CD14-positive monocyte (primary cell): ENCODE measurements at regions not wholly inside any gene's neighbourhood (a gene's known extent, or its start where the extent isn't known, plus 50 kb on each side); places are given as distances from the start of the nearest gene placed in this dataset.
A peak's percentile ranks its signal among the peaks of the same experiment; 100 is the strongest.

Source experiments
- DNase-seq, 3 donors: peaks; one replicate each; pipeline ENCODE4 v3.0.0-alpha.2; 2011 to 2022
- H2AFZ ChIP-seq: 2 replicates; pipeline ENCODE4 v1.6.0; 2012; ENCODE audit warnings: mild to moderate bottlenecking, low read depth, low read length, inconsistent platforms; ENCODE audit not compliant: insufficient read depth, poor library complexity, severe bottlenecking
- H3K27ac ChIP-seq, 2 donors: 1 replicate in 1 of 2; 2 replicates in 1 of 2; pipeline ENCODE4 v1.5.1; 2012 to 2013; ENCODE audit warnings: low read length in 2 of 2, control low read depth in 1 of 2, inconsistent platforms in 1 of 2, low read depth in 1 of 2, mild to moderate bottlenecking in 1 of 2
- H3K27me3 ChIP-seq, 2 donors: one replicate each; pipeline versions ENCODE4 v1.6.0 to v1.6.1; 2011 to 2013; ENCODE audit warnings: low read length in 2 of 2; ENCODE audit not compliant: control insufficient read depth in 2 of 2, insufficient read depth in 2 of 2
- H3K36me3 ChIP-seq, 2 donors: replicated peaks in 1 of 2; 1 replicate in 1 of 2; 2 replicates in 1 of 2; pipeline versions ENCODE4 v1.5.1 to v1.6.1; 2012 to 2013; ENCODE audit warnings: low read length in 2 of 2, control low read depth in 1 of 2, inconsistent platforms in 1 of 2, mild to moderate bottlenecking in 1 of 2; ENCODE audit not compliant: insufficient read depth in 2 of 2, control insufficient read depth in 1 of 2
- H3K4me1 ChIP-seq, 2 donors: 1 replicate in 1 of 2; 2 replicates in 1 of 2; pipeline versions ENCODE4 v1.5.1 to v1.6.1; 2012 to 2013; ENCODE audit warnings: low read length in 2 of 2, control low read depth in 1 of 2, inconsistent platforms in 1 of 2, mild to moderate bottlenecking in 1 of 2, moderate library complexity in 1 of 2; ENCODE audit not compliant: insufficient read depth in 2 of 2, control insufficient read depth in 1 of 2
- H3K4me2 ChIP-seq: replicated peaks from 2 replicates; pipeline ENCODE3; 2012; ENCODE audit warnings: low read length, moderate library complexity, mild to moderate bottlenecking; ENCODE audit not compliant: poor library complexity, severe bottlenecking; ENCODE audit errors: extremely low read depth
- H3K4me3 ChIP-seq, 3 experiments: fragments of 200-600 bp in 1 of 3; sonication (generic) in 1 of 3; replicated peaks in 1 of 3; 1 replicate in 2 of 3; 2 replicates in 1 of 3; pipeline ENCODE4 v1.5.1; 2011 to 2013; ENCODE audit warnings: low read length in 3 of 3, mild to moderate bottlenecking in 3 of 3, control low read depth in 2 of 3, low read depth in 2 of 3, inconsistent platforms in 1 of 3, moderate library complexity in 1 of 3
- H3K79me2 ChIP-seq: 2 replicates; pipeline ENCODE4 v1.6.0; 2012; ENCODE audit warnings: mild to moderate bottlenecking, control low read depth, inconsistent platforms, low read length, moderate library complexity; ENCODE audit not compliant: insufficient read depth
- H3K9ac ChIP-seq: 2 replicates; pipeline ENCODE4 v1.6.0; 2017; ENCODE audit warnings: low read length, mild to moderate bottlenecking; ENCODE audit not compliant: insufficient read depth, poor library complexity, severe bottlenecking
- H3K9me3 ChIP-seq, 2 donors: replicated peaks in 1 of 2; 1 replicate in 1 of 2; 2 replicates in 1 of 2; pipeline versions ENCODE4 v1.5.1 to v1.6.1; 2012 to 2013; ENCODE audit warnings: low read length in 2 of 2, control low read depth in 1 of 2; ENCODE audit not compliant: control insufficient read depth in 1 of 2, insufficient read depth in 1 of 2
- H4K20me1 ChIP-seq: 2 replicates; pipeline ENCODE4 v1.6.0; 2012; ENCODE audit warnings: mild to moderate bottlenecking, low read length, control low read depth, moderate library complexity; ENCODE audit not compliant: insufficient read depth
- H3K27ac Mint-ChIP-seq, 7 donors: one replicate each; pipeline ENCODE4 v1.8.0; 2020; ENCODE audit warnings: mild to moderate bottlenecking in 7 of 7, mixed read lengths in 7 of 7, moderate library complexity in 6 of 7, inconsistent platforms in 2 of 7
- H3K27me3 Mint-ChIP-seq, 3 donors: one replicate each; pipeline ENCODE4 v1.8.0; 2021 to 2022; ENCODE audit warnings: low read depth in 3 of 3, mild to moderate bottlenecking in 3 of 3, mixed read lengths in 3 of 3, moderate library complexity in 3 of 3, inconsistent platforms in 1 of 3
- H3K36me3 Mint-ChIP-seq, 2 donors: one replicate each; pipeline ENCODE4 v1.8.0; 2020; ENCODE audit warnings: mixed read lengths in 2 of 2, inconsistent platforms in 1 of 2, mild to moderate bottlenecking in 1 of 2
- H3K4me1 Mint-ChIP-seq: one replicate; pipeline ENCODE4 v1.8.0; 2020; ENCODE audit warnings: mild to moderate bottlenecking, mixed read lengths
- H3K4me3 Mint-ChIP-seq, 2 donors: one replicate each; pipeline ENCODE4 v1.8.0; 2020; ENCODE audit warnings: mild to moderate bottlenecking in 2 of 2, mixed read lengths in 2 of 2, moderate library complexity in 1 of 2
- H3K9me3 Mint-ChIP-seq, 7 donors: one replicate each; pipeline ENCODE4 v1.8.0; 2020 to 2022; ENCODE audit warnings: mixed read lengths in 7 of 7, mild to moderate bottlenecking in 6 of 7, moderate library complexity in 6 of 7, inconsistent platforms in 2 of 7
- CTCF ChIP-seq: fragments of 200-600 bp; IDR thresholded peaks from one replicate; pipeline ENCODE4 v1.8.0; 2022; ENCODE audit warnings: antibody characterized with exemption, mild to moderate bottlenecking
- WGBS: methylation state at CpG from one replicate; pipeline ENCODE4 v1.1.5; 2013; ENCODE audit warnings: missing lambda C conversion rate; ENCODE audit not compliant: insufficient coverage; 5-methylcytosine and 5-hydroxymethylcytosine counted together
- intact Hi-C, 2 donors: fragments of 100-400 bp; cut with micrococcal nuclease; formaldehyde crosslinking; loops; one replicate each; pipeline versions ENCODE4 v1.15.0 to v1.15.1; 2023

- no peaks in the 10 kb centered on the region for H3K36me3 Mint-ChIP-seq
- no peaks in the 10 kb centered on the region for H4K20me1 ChIP-seq
- intact Hi-C loops: loop anchor here in 1 of 2 donors (5.0 kb wide), 1 partner anchor 177 kb away; no protein-coding TSS in a partner anchor
- peaks cover 11 to 19% (median 16%) of the 10 kb centered on the region in 3 donors for H3K27me3 Mint-ChIP-seq
- no peaks in the 10 kb centered on the region for H3K79me2 ChIP-seq
- H3K27ac ChIP-seq: no peak overlapping the region
- H3K4me2 ChIP-seq: no peak overlapping the region
- H3K4me1 ChIP-seq: no peaks in the 10 kb centered on the region
- no peaks in the 10 kb centered on the region for H3K9me3 ChIP-seq
- H3K36me3 ChIP-seq: no peaks in the 10 kb centered on the region
- 82% methylated on average over 3 of the region's 7 CpGs for WGBS
- no peaks in the 10 kb centered on the region for H3K4me1 Mint-ChIP-seq
- no peak for DNase-seq
- no peak overlapping the region for H3K4me3 Mint-ChIP-seq
- H3K9ac ChIP-seq: no peak overlapping the region
- peaks cover 0 to 4% (median 0%) of the 10 kb centered on the region in 7 donors for H3K9me3 Mint-ChIP-seq
- no peak overlapping the region for H2AFZ ChIP-seq
- H3K4me3 ChIP-seq: no peak overlapping the region
- peak overlapping the region in 1 of 7 donors; percentile 2 for H3K27ac Mint-ChIP-seq
- TF ChIP-seq CTCF: no peak
- H3K27me3 ChIP-seq: peaks cover 0 to 5% of the 10 kb centered on the region in 2 donors
Measured at GRCh38 chr10:104584541-104584940, 56.5 kb upstream of the SORCS3 start.

- H3K27me3 Mint-ChIP-seq: peaks cover 13 to 15% (median 15%) of the 10 kb centered on the region in 3 donors
- H3K4me2 ChIP-seq: no peak overlapping the region
- no peaks in the 10 kb centered on the region for H3K27me3 ChIP-seq
- peaks cover 0 to 3% (median 0%) of the 10 kb centered on the region in 7 donors for H3K9me3 Mint-ChIP-seq
- no peaks in the 10 kb centered on the region for H4K20me1 ChIP-seq
- no peak overlapping the region for H2AFZ ChIP-seq
- no peak overlapping the region for H3K4me3 Mint-ChIP-seq
- no CpG with 5 or more reads among the region's 2 CpGs for WGBS
- intact Hi-C loops: no loop called here
- no peak overlapping the region for H3K27ac Mint-ChIP-seq
- no peak for TF ChIP-seq CTCF
- no peak for DNase-seq
- H3K36me3 Mint-ChIP-seq: no peaks in the 10 kb centered on the region
- no peaks in the 10 kb centered on the region for H3K79me2 ChIP-seq
- H3K4me1 Mint-ChIP-seq: no peaks in the 10 kb centered on the region
- no peaks in the 10 kb centered on the region for H3K4me1 ChIP-seq
- no peaks in the 10 kb centered on the region for H3K36me3 ChIP-seq
- H3K9me3 ChIP-seq: no peaks in the 10 kb centered on the region
- H3K4me3 ChIP-seq: no peak overlapping the region
- H3K27ac ChIP-seq: no peak overlapping the region
- H3K9ac ChIP-seq: no peak overlapping the region
Measured at GRCh38 chr10:104587751-104588150, 53.3 kb upstream of the SORCS3 start.
